SKM-1 treated with dmso at 0.1 percent for 144 hours (cell line): ENCODE measurements at regions not wholly inside any gene's neighbourhood (a gene's known extent, or its start where the extent isn't known, plus 50 kb on each side); places are given as distances from the start of the nearest gene placed in this dataset.
A peak's percentile ranks its signal among the peaks of the same experiment; 100 is the strongest.

Experiments used
- DNase-seq: peaks from one replicate; lab custom pipeline; 2025; ENCODE audit not compliant: unreplicated experiment; lab: John Stamatoyannopoulos, UW

DNA sequence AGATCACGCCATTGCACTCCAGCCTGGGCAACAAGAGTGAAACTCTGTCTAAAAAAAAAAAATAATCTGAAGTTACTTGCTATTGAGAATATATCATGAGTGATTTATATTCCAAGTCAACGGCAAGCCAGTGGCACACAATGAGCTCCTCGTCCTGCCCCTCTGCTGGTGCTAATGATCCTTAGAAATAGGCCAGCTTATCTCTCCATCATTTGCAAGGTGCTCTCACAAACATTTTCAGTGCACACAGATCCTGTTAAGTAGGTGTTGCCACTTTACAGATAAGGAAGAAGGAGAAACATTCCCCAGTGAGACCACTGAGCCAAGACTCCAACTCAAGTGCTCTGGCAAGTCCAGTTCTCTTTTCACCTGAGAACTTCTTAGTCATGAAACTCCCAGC, 91.3 kb upstream of the GPR45 start:
- no peak for DNase-seq

DNA sequence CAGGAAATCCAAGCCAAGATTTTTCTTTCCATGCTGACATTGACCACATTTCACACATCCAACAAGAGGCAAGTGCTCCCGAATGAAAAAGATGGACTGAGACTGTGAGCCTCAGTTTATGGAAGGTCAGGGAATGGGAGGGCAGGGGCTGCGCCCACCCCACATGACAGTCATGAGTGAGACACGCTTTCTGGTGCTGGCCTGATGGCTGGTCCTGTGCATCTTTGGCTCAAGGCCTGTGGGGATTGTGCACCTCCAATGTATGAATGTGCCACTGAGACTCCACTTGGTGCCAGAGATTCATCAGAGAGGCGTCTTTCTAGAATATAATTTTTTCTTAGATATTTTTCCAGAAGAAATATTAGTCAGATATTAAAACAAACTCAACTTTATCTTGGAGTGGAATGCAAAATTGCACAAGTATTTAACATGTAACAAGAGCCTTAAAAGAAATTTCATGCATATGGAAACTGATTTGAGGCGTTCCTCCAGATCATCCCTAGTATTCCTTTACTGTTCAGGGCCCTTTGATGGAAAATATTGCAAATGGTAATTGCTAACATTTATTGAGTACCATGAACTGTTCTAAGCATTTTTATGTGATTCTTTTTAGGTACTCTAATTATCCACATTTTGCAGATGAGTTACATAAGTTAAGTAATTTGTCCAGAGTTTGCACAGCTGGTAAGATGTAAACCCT, 87.3 kb upstream of the GPR45 start:
- DNase-seq: no peak

DNA sequence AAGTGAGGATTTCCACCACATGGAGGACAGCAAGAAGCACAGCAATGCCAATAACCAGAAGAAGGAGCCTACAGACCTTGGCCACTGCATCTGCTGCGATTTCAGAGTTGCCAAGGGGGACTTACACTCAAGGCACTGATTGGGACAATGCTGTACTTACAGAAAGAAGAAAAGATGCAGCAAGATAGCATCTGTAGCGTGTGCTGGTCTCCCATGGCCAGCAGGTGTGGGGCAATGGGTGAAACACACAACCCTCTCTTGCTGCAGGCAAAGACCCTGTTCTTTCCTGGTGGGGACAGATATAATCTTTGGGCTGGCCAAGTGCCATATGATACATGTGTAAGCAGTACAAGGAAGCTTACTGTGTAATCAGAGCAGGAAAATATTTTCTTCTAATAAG, 85.4 kb upstream of the GPR45 start:
- DNase-seq: no peak

DNA sequence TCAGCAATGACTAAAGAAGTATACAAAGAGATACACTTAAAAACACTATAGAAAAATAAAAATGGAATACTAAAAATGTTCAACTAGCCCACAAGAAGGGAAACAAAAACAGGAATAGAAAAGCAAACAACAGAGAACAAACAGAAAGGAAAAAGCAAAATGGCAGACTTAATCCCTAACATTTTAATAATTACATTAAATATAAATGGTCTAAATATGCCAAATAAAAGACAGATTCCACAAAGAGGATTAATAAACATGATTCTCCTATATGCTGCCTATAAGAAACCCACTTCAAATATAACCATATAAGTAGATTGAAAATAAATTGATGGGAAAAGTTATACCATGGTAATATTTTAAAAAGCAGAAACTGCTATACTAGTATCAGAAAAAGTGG, 83.5 kb upstream of the GPR45 start:
- DNase-seq: no peak

DNA sequence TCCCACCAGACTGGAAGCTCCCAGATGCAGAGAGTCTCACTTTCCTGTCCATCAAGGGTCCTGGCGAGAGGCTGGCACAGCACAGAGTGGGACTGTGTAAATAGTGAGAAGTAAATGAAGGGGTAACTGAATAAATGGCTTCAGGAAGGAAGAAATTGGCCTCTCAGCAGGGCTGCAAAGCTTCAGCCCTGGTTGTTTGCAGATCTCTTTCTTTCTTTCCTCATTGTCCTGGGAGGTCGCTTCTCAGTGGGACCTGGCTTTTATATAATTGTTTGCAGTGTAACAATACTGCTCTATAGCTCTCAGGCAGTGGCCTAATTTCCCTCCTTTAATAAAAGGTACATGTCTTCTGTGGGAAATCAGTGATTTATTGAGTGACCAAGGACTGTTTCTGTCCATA, 74.9 kb upstream of the GPR45 start:
- no peak for DNase-seq

DNA sequence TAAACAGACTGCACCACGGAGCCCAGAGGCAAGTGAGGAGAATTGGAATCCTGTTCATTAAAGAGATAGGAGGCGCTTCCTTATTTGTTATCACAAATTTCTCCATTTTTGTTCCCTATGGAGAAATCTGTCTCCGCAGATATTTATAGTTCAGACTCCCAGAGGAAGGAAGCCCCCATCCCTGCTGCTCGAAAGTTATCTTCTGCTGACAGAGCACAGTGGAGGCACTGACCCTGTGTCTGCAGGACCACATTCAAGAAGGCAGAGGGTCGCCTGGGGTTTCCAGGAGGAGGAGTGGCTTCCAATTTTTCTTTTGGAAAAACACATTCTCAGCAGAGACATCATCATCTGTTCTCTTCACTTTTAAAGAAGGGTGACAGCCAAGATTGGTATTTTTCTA, 73.0 kb upstream of the GPR45 start:
- no peak for DNase-seq

DNA sequence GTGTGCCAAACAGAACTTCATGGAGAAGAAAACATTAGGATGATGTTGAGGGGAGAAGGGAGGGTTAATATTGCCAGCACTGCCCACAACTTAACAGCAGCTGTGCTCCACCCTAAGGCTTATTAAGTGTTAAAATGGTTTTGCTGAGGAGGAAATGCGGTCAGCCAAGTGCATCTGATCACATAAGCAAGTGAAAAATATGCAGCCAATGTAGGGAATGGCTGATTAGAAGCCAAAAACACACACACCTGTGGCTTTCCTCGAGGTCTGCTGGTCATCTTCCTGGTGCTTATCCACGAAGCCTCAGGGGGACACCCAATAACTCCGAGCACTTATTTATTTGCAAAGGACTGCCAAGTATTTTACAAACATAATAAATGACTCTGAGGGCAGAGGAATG, 66.3 kb upstream of the GPR45 start:
- no peak for DNase-seq

DNA sequence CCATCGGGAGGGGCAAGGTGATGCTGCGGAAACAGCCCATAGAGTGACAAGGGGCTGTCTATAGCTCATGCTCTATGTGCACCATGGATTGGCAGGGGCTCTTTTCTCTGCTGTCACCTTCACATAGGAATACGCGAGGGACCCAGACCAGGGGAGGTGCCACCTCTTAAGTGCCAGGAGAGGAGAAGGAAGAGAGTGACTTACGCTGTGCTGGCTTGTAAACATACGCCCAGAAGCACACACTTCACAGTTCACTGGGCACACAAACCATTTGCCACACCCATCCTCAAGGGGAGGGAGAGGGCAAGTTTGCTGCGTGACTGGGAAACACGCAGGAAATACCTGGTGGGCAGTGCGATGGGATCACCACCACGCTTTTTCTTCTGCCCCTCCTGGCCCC, 65.1 kb upstream of the GPR45 start:
- no peak for DNase-seq

DNA sequence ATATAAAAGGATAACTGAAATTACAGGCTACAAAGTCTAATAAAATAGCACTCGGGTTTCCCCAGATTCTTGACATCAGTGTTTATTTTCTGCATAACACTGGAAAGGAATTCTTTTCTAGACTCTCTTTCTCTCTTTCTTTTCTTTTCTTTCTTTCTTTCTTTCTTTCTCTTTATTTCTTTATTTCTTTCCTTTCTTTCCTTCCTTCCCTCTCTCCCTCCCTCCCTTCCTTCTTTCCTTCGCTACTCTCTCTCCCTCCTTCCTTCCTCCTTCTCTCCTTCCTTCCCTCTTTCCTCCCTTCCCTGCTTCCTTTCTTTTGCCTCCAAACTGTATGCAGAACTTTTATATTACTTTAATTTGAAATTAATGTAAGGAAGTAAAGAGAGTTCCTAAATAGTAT, 64.5 kb upstream of the GPR45 start:
- DNase-seq: no peak

DNA sequence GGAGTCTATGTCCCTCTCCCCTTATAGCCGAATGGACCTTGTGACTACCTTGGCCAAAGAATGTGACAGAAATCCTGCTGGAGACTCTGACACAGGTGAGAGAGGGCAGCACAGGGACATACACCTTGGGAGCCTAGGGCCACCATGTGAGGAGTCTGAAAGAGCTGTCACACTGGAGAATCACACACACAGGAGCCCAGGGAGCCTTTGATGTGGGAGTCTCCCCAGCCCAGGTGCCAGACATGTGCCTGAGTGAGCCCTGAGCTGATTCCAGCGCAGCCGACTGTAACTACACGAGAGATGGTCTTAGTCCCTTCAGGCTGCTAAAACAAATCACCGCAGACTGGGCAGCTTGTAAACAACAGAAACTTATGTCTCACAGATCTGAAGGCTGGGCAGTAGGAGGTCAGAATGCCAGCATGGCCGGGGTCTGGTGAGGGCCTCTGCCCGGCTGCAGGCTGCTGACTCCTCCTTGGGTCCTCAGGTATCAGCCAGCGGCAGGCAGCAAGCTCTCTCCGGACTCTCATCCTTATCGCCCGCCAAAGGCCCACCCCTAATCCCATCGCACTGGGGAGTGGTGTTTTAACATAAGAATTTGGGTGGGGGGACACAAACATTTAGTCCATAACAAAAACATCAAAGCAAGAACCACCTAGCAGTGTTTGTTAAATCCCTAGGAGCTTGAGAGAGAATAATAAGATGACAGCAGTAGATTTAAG, 63.8 kb upstream of the GPR45 start:
- no peak for DNase-seq

DNA sequence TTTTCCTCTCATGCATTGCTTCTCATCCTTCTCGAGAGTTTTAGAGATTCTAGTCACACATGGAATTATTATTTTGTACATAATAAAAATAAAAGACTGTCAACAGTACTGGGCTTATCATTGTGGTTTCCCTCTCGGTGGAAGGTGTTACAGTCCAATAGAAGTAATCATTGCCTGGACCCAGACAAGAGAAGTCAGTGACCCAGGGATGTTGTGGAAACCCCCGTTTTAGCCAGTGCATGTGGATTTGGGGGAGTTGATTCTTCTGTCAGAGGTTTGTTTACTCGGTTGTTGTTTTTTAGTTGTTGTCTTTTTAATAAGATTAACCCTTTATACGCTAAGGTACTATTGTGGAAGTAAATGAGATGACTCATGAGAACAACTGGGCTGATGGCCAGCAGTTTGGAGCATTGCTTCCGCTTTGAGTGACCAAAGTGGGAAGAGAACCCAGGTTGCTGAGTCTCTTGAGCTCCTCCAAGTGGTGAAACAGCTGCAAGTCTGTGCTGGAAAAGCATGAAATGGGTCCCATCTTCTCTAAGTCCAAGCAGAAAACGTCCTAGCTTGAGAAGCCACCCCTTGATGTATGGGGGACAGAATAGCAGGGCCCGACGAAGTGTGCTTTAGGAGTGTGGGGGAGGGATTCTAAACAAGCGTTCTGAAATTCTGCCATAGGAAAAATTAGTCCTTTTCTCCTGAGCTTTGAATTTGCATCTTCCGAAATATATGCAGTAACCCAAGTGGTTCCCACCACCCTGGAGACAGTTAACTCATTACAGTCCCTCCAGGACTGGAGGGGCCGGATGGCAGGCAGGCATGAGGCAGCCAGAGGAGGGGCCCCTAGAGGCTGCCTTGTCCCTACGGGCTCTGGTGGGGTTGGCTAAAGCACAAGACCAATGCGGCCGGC, 61.8 kb upstream of the GPR45 start:
- DNase-seq: peak; percentile 53

DNA sequence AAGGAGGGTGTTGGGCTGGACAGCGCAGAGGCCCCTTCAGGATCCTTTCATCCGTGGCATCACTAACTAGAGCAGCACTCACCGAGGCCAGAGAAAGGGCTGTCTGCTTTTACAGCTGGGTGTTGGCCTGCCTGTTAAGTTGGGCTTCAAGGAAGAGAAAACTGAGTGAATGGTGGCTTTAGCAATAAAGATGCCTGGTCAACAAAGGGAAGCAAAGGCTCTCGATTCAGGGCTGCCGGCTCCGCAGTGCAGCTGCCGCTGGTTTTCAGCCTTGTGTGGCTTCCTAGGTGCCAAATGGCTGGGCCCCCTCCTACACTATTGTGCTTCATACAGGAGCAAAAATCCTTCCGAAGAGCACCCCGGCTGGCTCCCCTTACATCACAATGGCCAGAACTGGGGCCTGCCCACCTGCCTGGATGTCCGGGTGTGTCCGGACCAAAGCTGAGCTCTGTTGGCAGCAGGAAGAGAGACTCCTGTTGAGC, 61.0 kb upstream of the GPR45 start:
- no peak for DNase-seq

DNA sequence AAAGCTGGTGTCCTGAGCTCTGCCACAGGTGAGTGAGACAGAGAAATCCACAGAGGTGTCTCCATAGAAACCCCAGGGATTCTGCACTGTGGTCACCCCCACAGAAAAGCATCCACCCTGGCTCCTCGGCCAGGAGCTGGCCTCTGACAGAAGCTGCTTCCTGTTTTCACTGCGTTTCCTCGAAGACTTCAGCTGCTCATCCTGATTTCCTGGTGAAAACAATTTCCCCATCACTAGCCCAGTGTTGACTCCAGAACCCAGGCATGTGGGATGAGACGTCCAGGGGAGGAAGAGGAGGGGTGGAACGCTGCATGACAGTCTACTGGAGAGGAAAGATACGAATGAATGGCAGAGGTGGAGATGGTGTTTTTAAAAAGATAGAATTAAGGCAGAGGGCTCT, 60.3 kb upstream of the GPR45 start:
- DNase-seq: no peak

DNA sequence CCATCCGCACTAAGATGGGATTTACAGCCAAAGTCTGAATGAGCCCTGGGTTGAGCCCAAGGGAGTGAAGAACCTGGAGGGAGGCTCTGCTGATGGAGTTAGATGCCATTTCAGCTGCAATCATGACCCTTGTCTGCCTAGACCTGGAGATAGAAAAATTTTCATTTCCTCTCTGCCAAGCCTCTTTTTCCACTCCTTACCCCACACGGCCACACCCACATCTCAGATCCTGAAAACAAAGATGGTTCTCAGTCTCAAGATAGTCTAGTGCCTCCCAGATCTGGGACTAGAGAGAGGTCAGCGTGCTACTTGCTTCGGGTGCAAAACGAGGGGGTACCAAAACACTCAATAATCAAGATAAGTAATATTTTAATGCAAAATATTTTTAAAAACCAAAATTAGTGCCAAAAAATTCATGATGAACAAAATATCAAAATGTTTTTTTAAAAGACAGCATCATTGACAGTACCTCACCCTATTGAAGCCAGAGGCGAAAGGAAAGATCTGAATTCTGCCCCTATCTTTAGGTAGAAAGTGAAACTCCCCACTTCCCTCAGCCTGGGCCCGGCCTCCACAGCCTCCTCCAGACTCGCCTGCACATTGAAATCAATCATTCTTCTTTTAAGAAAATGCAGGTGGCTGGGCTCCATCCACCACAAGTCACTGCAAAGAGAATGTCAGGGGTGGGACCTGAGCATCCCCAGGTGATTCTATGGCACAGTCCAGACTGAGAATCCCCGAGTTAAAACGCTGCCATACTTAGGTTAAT, 57.8 kb upstream of the GPR45 start:
- no peak for DNase-seq

DNA sequence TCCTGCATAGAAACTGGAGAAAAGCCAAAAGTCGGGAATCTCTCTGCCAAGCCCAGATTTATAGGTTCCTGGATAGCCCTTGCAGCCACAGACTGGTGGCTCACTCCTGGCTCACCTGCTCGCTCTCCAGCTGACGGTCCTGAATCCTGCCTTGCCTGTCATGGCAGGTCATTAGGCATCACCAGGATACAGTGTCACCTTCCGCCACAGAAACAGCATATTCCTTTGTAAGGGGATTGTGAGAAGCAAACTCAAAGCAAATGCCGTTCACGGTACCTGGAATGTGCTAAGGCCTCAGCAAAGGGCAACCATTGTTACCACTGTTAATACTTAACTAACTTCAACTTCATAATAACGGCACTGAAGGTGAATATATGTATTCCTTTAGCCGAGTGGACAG, 57.1 kb upstream of the GPR45 start:
- DNase-seq: no peak

DNA sequence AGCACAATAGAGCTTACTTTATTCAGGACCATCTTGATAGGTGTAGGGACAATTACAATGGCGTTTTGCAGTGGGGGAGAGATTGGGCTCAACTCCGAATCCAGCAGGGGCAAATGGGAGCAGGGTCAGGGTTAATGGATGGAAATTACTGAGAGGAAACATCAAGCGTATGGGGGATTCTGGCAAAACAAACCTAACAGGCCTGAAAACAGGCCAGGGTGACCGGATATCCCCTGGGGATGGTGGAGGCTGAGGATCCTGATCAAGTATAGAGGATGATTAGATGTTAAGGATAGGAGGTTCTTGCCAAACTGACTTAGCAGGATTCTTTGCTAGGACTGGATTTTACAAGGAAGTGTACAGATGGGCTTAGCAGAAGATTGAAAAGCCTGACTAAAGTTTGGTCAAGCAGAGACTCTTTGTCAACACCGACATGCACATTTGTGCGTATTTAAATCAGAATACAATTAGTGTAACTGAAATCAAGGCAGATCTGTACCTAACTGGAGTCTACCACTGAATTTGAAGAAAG, 54.5 kb upstream of the GPR45 start:
- DNase-seq: no peak

DNA sequence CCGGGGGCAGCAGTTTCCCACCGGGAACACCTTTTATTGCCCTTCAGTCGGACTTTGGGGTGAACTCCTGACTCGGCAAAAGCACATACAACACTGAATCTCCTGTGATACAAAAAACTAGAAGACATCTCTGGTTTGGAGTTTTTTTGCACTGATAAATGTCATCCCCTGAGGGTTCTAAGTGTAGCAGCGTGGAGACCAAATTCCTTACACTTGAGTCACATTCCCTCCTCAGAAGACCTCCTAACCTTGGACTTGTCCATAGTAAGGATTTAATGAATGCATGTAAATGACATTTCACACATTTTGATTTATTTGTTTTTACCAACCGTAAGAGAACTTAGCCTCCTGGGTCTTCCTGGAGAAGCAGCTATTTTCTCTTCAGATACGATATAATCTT, 54.0 kb upstream of the GPR45 start:
- DNase-seq: no peak

DNA sequence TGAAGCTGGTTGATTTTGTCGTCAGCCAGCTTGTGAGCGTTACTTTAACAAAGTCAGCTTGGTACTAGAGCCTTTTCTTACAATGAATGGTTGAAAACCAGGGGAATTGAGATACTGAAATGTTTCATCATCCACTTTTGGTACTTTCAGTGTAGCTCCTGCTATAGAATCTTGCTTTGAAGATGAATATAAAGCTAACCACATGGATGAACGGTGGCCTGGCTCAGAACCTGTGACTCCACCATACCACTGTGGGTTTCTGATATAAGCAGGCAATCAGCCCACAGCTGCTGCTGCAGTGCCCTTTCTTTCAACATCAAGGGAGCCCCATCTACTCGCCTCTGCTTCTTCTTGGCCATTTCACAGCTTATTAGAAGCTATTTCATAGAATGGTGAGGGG, 53.2 kb upstream of the GPR45 start:
- DNase-seq: no peak
